GM12872 (cell line): ENCODE measurements at regions not wholly inside any gene's neighbourhood (a gene's known extent, or its start where the extent isn't known, plus 50 kb on each side); places are given as distances from the start of the nearest gene placed in this dataset.

Experiments
- CTCF ChIP-seq: IDR thresholded peaks from 3 replicates; pipeline ENCODE4 v1.5.1; 2011; ENCODE audit warnings: low read depth, mild to moderate bottlenecking, low read length, moderate library complexity; ENCODE audit not compliant: insufficient read depth

GRCh38 chr6:43869792-43870659, 100.0 kb downstream of the VEGFA start:
- no peak for TF ChIP-seq CTCF

- TF ChIP-seq CTCF: no peak
Observed at GRCh38 chr6:43869079-43869710, 99.2 kb downstream of the VEGFA start.

GRCh38 chr6:43868467-43868866, 98.5 kb downstream of the VEGFA start:
- no peak for TF ChIP-seq CTCF

- TF ChIP-seq CTCF: no peak
Observed at GRCh38 chr6:43867996-43868395, 98.0 kb downstream of the VEGFA start.

GRCh38 chr6:43867246-43867645, 97.2 kb downstream of the VEGFA start:
- no peak for TF ChIP-seq CTCF

GRCh38 chr6:43865932-43866645, 96.1 kb downstream of the VEGFA start:
- TF ChIP-seq CTCF: no peak

- TF ChIP-seq CTCF: no peak
Observed at GRCh38 chr6:43865086-43865485, 95.1 kb downstream of the VEGFA start.
